ENCODE measurements at regions not wholly inside any gene's neighbourhood (a gene's known extent, or its start where the extent isn't known, plus 50 kb on each side); places are given as distances from the start of the nearest gene placed in this dataset.

GRCh38 chr2:143981428-143981827, 538.5 kb downstream of the ZEB2 start:
- H3K27me3 ChIP-seq: no peaks in the 10 kb centered on the region
- no peaks in the 10 kb centered on the region for H3K9me3 ChIP-seq
- no peak for DNase-seq (ENCODE audit: low spot score)
- no peaks in the 10 kb centered on the region for H3K36me3 ChIP-seq
- H3K27ac ChIP-seq: no peak overlapping the region
- no peak for TF ChIP-seq CTCF (IDR thresholded peaks at IDR 0.05)
- H3K4me3 ChIP-seq: no peak overlapping the region
- H3K4me1 ChIP-seq: no peaks in the 10 kb centered on the region

- no peaks in the 10 kb centered on the region for H3K9me3 ChIP-seq
- DNase-seq (ENCODE audit: low spot score): no peak
- no peak overlapping the region for H3K4me3 ChIP-seq
- H3K36me3 ChIP-seq: no peaks in the 10 kb centered on the region
- H3K4me1 ChIP-seq: no peaks in the 10 kb centered on the region
- H3K27ac ChIP-seq: no peak overlapping the region
- TF ChIP-seq CTCF (IDR thresholded peaks at IDR 0.05): no peak
- H3K27me3 ChIP-seq: no peaks in the 10 kb centered on the region
These were observed 542.6 kb downstream of the ZEB2 start for GRCh38 chr2:143977356-143977755.

- no peaks in the 10 kb centered on the region for H3K4me1 ChIP-seq
- no peaks in the 10 kb centered on the region for H3K36me3 ChIP-seq
- no peak for DNase-seq (ENCODE audit: low spot score)
- no peak overlapping the region for H3K4me3 ChIP-seq
- no peaks in the 10 kb centered on the region for H3K9me3 ChIP-seq
- H3K27me3 ChIP-seq: no peaks in the 10 kb centered on the region
- no peak for TF ChIP-seq CTCF (IDR thresholded peaks at IDR 0.05)
- no peak overlapping the region for H3K27ac ChIP-seq
These were observed 544.7 kb downstream of the ZEB2 start for GRCh38 chr2:143975216-143975615.

- no peak overlapping the region for H3K4me3 ChIP-seq
- no peaks in the 10 kb centered on the region for H3K9me3 ChIP-seq
- H3K4me1 ChIP-seq: no peaks in the 10 kb centered on the region
- TF ChIP-seq CTCF (IDR thresholded peaks at IDR 0.05): no peak
- no peak for DNase-seq (ENCODE audit: low spot score)
- no peaks in the 10 kb centered on the region for H3K36me3 ChIP-seq
- H3K27me3 ChIP-seq: no peaks in the 10 kb centered on the region
- H3K27ac ChIP-seq: no peak overlapping the region
These were observed 545.7 kb downstream of the ZEB2 start for GRCh38 chr2:143974262-143974661.

GRCh38 chr2:143968860-143969259, 551.1 kb downstream of the ZEB2 start:
- Histone ChIP-seq H3K27ac (no peak overlapping the region), H3K4me1 (no peaks in the 10 kb centered on the region), H3K27me3 (no peaks in the 10 kb centered on the region), H3K36me3 (no peaks in the 10 kb centered on the region), H3K9me3 (no peaks in the 10 kb centered on the region), H3K4me3 (no peak overlapping the region)
- DNase-seq (ENCODE audit: low spot score): no peak
- TF ChIP-seq CTCF (IDR thresholded peaks at IDR 0.05): no peak

GRCh38 chr2:143968360-143968759, 551.6 kb downstream of the ZEB2 start:
- no peak for DNase-seq (ENCODE audit: low spot score)

More at GRCh38 chr2:143968360-143968759, 551.6 kb downstream of the ZEB2 start:
- H3K9me3 ChIP-seq: no peaks in the 10 kb centered on the region
- no peak overlapping the region for H3K4me3 ChIP-seq
- no peak overlapping the region for H3K27ac ChIP-seq
- H3K4me1 ChIP-seq: no peaks in the 10 kb centered on the region
- H3K36me3 ChIP-seq: no peaks in the 10 kb centered on the region
- H3K27me3 ChIP-seq: no peaks in the 10 kb centered on the region
- no peak for TF ChIP-seq CTCF (IDR thresholded peaks at IDR 0.05)
